ENCODE measurements at regions not wholly inside any gene's neighbourhood (a gene's known extent, or its start where the extent isn't known, plus 50 kb on each side); places are given as distances from the start of the nearest gene placed in this dataset.

GRCh38 chr9:81224166-81225081, 464.9 kb downstream of the TLE1 start (continued):
- TF ChIP-seq, protein P1, sequence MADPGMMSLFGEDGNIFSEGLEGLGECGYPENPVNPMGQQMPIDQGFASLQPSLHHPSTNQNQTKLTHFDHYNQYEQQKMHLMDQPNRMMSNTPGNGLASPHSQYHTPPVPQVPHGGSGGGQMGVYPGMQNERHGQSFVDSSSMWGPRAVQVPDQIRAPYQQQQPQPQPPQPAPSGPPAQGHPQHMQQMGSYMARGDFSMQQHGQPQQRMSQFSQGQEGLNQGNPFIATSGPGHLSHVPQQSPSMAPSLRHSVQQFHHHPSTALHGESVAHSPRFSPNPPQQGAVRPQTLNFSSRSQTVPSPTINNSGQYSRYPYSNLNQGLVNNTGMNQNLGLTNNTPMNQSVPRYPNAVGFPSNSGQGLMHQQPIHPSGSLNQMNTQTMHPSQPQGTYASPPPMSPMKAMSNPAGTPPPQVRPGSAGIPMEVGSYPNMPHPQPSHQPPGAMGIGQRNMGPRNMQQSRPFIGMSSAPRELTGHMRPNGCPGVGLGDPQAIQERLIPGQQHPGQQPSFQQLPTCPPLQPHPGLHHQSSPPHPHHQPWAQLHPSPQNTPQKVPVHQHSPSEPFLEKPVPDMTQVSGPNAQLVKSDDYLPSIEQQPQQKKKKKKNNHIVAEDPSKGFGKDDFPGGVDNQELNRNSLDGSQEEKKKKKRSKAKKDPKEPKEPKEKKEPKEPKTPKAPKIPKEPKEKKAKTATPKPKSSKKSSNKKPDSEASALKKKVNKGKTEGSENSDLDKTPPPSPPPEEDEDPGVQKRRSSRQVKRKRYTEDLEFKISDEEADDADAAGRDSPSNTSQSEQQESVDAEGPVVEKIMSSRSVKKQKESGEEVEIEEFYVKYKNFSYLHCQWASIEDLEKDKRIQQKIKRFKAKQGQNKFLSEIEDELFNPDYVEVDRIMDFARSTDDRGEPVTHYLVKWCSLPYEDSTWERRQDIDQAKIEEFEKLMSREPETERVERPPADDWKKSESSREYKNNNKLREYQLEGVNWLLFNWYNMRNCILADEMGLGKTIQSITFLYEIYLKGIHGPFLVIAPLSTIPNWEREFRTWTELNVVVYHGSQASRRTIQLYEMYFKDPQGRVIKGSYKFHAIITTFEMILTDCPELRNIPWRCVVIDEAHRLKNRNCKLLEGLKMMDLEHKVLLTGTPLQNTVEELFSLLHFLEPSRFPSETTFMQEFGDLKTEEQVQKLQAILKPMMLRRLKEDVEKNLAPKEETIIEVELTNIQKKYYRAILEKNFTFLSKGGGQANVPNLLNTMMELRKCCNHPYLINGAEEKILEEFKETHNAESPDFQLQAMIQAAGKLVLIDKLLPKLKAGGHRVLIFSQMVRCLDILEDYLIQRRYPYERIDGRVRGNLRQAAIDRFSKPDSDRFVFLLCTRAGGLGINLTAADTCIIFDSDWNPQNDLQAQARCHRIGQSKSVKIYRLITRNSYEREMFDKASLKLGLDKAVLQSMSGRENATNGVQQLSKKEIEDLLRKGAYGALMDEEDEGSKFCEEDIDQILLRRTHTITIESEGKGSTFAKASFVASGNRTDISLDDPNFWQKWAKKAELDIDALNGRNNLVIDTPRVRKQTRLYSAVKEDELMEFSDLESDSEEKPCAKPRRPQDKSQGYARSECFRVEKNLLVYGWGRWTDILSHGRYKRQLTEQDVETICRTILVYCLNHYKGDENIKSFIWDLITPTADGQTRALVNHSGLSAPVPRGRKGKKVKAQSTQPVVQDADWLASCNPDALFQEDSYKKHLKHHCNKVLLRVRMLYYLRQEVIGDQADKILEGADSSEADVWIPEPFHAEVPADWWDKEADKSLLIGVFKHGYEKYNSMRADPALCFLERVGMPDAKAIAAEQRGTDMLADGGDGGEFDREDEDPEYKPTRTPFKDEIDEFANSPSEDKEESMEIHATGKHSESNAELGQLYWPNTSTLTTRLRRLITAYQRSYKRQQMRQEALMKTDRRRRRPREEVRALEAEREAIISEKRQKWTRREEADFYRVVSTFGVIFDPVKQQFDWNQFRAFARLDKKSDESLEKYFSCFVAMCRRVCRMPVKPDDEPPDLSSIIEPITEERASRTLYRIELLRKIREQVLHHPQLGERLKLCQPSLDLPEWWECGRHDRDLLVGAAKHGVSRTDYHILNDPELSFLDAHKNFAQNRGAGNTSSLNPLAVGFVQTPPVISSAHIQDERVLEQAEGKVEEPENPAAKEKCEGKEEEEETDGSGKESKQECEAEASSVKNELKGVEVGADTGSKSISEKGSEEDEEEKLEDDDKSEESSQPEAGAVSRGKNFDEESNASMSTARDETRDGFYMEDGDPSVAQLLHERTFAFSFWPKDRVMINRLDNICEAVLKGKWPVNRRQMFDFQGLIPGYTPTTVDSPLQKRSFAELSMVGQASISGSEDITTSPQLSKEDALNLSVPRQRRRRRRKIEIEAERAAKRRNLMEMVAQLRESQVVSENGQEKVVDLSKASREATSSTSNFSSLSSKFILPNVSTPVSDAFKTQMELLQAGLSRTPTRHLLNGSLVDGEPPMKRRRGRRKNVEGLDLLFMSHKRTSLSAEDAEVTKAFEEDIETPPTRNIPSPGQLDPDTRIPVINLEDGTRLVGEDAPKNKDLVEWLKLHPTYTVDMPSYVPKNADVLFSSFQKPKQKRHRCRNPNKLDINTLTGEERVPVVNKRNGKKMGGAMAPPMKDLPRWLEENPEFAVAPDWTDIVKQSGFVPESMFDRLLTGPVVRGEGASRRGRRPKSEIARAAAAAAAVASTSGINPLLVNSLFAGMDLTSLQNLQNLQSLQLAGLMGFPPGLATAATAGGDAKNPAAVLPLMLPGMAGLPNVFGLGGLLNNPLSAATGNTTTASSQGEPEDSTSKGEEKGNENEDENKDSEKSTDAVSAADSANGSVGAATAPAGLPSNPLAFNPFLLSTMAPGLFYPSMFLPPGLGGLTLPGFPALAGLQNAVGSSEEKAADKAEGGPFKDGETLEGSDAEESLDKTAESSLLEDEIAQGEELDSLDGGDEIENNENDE (IDR thresholded peaks at IDR 0.05; ENCODE audit: insufficient replicate concordance, low read length) = no peak
- TF ChIP-seq BACH1 (IDR thresholded peaks at IDR 0.05; ENCODE audit: low read length) (no peak), CHD2 (IDR thresholded peaks at IDR 0.05; ENCODE audit: low read length) (no peak), KDM1A (IDR thresholded peaks at IDR 0.05; ENCODE audit: borderline replicate concordance, low read length) (no peak), RFX5 (IDR thresholded peaks at IDR 0.05; ENCODE audit: borderline replicate concordance, low read depth, low read length) (no peak), NRF1 (IDR thresholded peaks at IDR 0.05; ENCODE audit: low read depth, low read length) (no peak), JUND (IDR thresholded peaks at IDR 0.05; ENCODE audit: low read length) (no peak), KDM5A (IDR thresholded peaks at IDR 0.05; ENCODE audit: low read length) (no peak)
